Cardiac muscle cell (in vitro differentiated cells and primary cell): ENCODE measurements at regions not wholly inside any gene's neighbourhood (a gene's known extent, or its start where the extent isn't known, plus 50 kb on each side); places are given as distances from the start of the nearest gene placed in this dataset.
"Not testable (repeated sequence)": the region's sequence is repeated elsewhere in the genome, so short reads cannot be mapped to it uniquely, and the experiment has no call there.

Experiments used
- DNase-seq, 2 donors: peaks; one replicate each; pipeline versions ENCODE4 v3.0.0 to v3.0.0-alpha.2; 2010 to 2017; ENCODE audit warnings: low read depth in 1 of 2, low spot score in 1 of 2
- H3K27ac ChIP-seq: fragments of 200-600 bp; sonication (generic); 2 replicates; pipeline ENCODE4 v1.5.1; 2016
- H3K27me3 ChIP-seq: fragments of 200-600 bp; sonication (generic); 2 replicates; pipeline ENCODE4 v1.6.0; 2016; ENCODE audit warnings: control low read depth
- H3K36me3 ChIP-seq: fragments of 200-600 bp; sonication (generic); 2 replicates; pipeline ENCODE4 v1.5.1; 2016; ENCODE audit warnings: control low read depth
- H3K4me1 ChIP-seq: fragments of 200-600 bp; sonication (generic); 2 replicates; pipeline ENCODE4 v1.8.1; 2017; ENCODE audit warnings: low read depth, mild to moderate bottlenecking, mixed run types
- H3K4me3 ChIP-seq: fragments of 200-600 bp; sonication (generic); 2 replicates; pipeline ENCODE4 v1.5.1; 2016; ENCODE audit warnings: mild to moderate bottlenecking
- H3K9me3 ChIP-seq: fragments of 200-600 bp; sonication (generic); 2 replicates; pipeline ENCODE4 v1.5.1; 2017; ENCODE audit warnings: low read depth, mild to moderate bottlenecking, control low read depth
- TF ChIP-seq, protein P1 (sequence below): IDR thresholded peaks from 2 replicates; pipeline ENCODE4 v1.5.1; 2012; ENCODE audit warnings: low read depth, mild to moderate bottlenecking, low read length

- H3K36me3 ChIP-seq: no peaks in the 10 kb centered on the region
- TF ChIP-seq, protein P1, sequence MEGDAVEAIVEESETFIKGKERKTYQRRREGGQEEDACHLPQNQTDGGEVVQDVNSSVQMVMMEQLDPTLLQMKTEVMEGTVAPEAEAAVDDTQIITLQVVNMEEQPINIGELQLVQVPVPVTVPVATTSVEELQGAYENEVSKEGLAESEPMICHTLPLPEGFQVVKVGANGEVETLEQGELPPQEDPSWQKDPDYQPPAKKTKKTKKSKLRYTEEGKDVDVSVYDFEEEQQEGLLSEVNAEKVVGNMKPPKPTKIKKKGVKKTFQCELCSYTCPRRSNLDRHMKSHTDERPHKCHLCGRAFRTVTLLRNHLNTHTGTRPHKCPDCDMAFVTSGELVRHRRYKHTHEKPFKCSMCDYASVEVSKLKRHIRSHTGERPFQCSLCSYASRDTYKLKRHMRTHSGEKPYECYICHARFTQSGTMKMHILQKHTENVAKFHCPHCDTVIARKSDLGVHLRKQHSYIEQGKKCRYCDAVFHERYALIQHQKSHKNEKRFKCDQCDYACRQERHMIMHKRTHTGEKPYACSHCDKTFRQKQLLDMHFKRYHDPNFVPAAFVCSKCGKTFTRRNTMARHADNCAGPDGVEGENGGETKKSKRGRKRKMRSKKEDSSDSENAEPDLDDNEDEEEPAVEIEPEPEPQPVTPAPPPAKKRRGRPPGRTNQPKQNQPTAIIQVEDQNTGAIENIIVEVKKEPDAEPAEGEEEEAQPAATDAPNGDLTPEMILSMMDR: no peak
- H3K4me1 ChIP-seq: no peaks in the 10 kb centered on the region
- H3K9me3 ChIP-seq: no peaks in the 10 kb centered on the region
- H3K27me3 ChIP-seq: no peaks in the 10 kb centered on the region
- H3K4me3 ChIP-seq: no peak overlapping the region
- no peak overlapping the region for H3K27ac ChIP-seq
- no peak for DNase-seq
Observed at GRCh38 chr13:89455741-89456140, 1784.6 kb downstream of the SLITRK5 start.

GRCh38 chr13:89457977-89458376 is 1786.8 kb downstream of the SLITRK5 start:
- TF ChIP-seq, protein P1: no peak

DNA sequence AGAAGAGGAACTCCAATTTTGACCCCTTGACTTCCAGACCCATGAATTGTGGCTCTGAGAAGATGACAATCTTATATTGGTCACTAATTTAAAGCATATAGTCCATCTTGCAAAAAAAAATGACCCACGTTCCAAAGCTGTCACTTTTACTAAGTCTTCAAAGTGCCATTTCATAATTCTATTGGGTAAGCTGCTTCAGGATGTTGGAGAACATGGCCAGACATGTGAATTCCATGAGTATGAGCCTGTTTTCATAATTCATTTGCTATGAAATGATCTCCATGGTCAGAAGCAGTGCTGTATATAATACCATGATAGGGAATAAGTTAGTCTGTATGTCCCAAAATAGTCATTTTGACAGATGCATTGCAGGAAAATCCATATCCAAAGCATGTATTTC is 1787.3 kb downstream of the SLITRK5 start:
- H3K27ac ChIP-seq: no peak overlapping the region
- TF ChIP-seq, protein P1: no peak
- no peak for DNase-seq
- no peak overlapping the region for H3K4me3 ChIP-seq
- no peaks in the 10 kb centered on the region for H3K36me3 ChIP-seq
- no peaks in the 10 kb centered on the region for H3K27me3 ChIP-seq
- no peaks in the 10 kb centered on the region for H3K4me1 ChIP-seq
- no peaks in the 10 kb centered on the region for H3K9me3 ChIP-seq

More at GRCh38 chr13:89457977-89458376, 1786.8 kb downstream of the SLITRK5 start:
- no peak overlapping the region for H3K27ac ChIP-seq
- no peaks in the 10 kb centered on the region for H3K27me3 ChIP-seq
- no peaks in the 10 kb centered on the region for H3K4me1 ChIP-seq
- H3K9me3 ChIP-seq: no peaks in the 10 kb centered on the region
- no peaks in the 10 kb centered on the region for H3K36me3 ChIP-seq
- peak; percentile 6 to 85 for DNase-seq
- H3K4me3 ChIP-seq: no peak overlapping the region

DNA sequence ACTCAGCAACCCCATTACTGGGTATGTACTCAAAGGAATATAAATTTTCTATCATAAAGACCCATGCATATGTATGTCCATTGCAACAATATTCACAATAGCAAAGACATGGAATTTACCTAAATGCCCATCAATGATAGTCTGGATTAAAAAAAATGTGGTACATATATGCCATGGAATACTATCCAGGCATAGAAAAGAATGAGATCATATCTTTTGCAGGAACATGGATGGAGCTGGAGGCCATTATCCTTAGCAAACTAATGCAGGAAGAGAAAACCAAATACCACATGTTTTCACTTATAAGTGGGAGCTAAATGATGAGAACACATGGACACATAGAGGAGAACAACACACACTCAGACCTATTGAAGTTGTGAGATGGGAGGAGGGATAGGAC is 1789.7 kb downstream of the SLITRK5 start:
- not testable (repeated sequence) for H3K9me3 ChIP-seq, H3K27me3 ChIP-seq, H3K4me1 ChIP-seq, DNase-seq, H3K36me3 ChIP-seq, H3K27ac ChIP-seq, H3K4me3 ChIP-seq

DNA sequence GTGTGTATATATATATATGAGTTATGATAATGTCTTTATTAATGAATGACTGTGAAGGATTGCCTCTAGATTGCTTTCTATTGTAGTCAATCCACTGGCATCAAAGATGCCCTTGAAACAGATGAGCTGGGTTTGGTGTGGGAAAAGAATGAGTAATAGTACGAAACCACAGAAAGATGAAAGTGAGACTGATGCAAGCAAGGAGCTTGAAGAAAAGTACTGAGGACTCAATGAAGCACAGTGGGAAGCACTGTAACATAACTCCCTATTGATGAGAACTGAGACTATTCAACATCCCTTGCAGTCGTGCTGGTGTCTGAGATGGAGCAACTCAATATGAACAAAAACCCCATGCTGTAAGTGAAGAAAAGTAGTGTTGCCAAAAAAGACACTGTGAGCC is 1794.2 kb downstream of the SLITRK5 start:
- no peaks in the 10 kb centered on the region for H3K36me3 ChIP-seq
- H3K27ac ChIP-seq: no peak overlapping the region
- H3K9me3 ChIP-seq: no peaks in the 10 kb centered on the region
- no peak overlapping the region for H3K4me3 ChIP-seq
- H3K4me1 ChIP-seq: no peaks in the 10 kb centered on the region
- peak in 1 of 2 donors; percentile 9 for DNase-seq
- TF ChIP-seq, protein P1: no peak
- H3K27me3 ChIP-seq: no peaks in the 10 kb centered on the region

DNA sequence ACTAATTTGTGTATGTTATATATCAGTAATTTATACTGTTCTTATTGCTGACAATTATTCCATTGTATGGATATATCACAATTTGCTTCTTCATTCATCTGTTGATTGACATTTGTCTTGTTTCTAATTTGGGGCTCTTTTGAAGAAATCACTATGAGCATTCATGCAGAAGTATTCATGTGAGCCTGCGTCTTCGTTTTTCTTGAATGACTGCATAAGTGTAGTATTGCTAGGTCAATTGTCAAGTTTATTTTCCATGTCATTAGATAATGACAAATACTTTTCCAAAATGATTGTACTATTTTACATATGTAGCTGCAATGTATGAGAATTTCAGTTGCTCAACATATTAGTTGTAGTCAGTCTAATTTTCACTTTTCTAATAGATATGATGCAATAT is 1796.9 kb downstream of the SLITRK5 start:
- no peaks in the 10 kb centered on the region for H3K27me3 ChIP-seq
- H3K9me3 ChIP-seq: no peaks in the 10 kb centered on the region
- H3K4me1 ChIP-seq: no peaks in the 10 kb centered on the region
- TF ChIP-seq, protein P1: no peak
- no peak overlapping the region for H3K27ac ChIP-seq
- H3K36me3 ChIP-seq: no peaks in the 10 kb centered on the region
- DNase-seq: no peak
- no peak overlapping the region for H3K4me3 ChIP-seq
